Mesenchymal stem cell (in vitro differentiated cells and primary cell): ENCODE measurements at regions not wholly inside any gene's neighbourhood (a gene's known extent, or its start where the extent isn't known, plus 50 kb on each side); places are given as distances from the start of the nearest gene placed in this dataset.

Experiments
- DNase-seq: peaks from one replicate; pipeline ENCODE4 v3.0.0-alpha.2; 2013
- H2AFZ ChIP-seq: one replicate; pipeline ENCODE4 v1.6.1; 2013; ENCODE audit warnings: low read depth, mild to moderate bottlenecking, control low read depth, inconsistent platforms, low read length, moderate library complexity
- H2AK5ac ChIP-seq: 2 replicates; pipeline ENCODE4 v1.6.1; 2013; ENCODE audit warnings: low read length, moderate library complexity, mild to moderate bottlenecking, inconsistent platforms; ENCODE audit not compliant: severe bottlenecking
- H2BK120ac ChIP-seq: one replicate; pipeline ENCODE4 v1.6.1; 2013; ENCODE audit warnings: low read depth, mild to moderate bottlenecking, inconsistent platforms, low read length, moderate library complexity
- H2BK12ac ChIP-seq, 2 experiments: one replicate each; pipeline ENCODE4 v1.6.1; 2013; ENCODE audit warnings: inconsistent platforms in 2 of 2, low read length in 2 of 2, mild to moderate bottlenecking in 2 of 2, moderate library complexity in 2 of 2, control low read depth in 1 of 2
- H2BK15ac ChIP-seq: one replicate; pipeline ENCODE4 v1.6.1; 2013; ENCODE audit warnings: mild to moderate bottlenecking, low read depth, inconsistent platforms; ENCODE audit not compliant: poor library complexity, severe bottlenecking
- H2BK5ac ChIP-seq: 2 replicates; pipeline ENCODE4 v1.6.1; 2013; ENCODE audit warnings: low read depth, mild to moderate bottlenecking, low read length, control low read depth, inconsistent platforms; ENCODE audit not compliant: poor library complexity, severe bottlenecking
- H3K14ac ChIP-seq, 2 experiments: one replicate each; pipeline ENCODE4 v1.6.1; 2013; ENCODE audit warnings: inconsistent platforms in 2 of 2, low read length in 2 of 2, control low read depth in 1 of 2, mild to moderate bottlenecking in 1 of 2, moderate library complexity in 1 of 2
- H3K18ac ChIP-seq, 2 experiments: one replicate each; pipeline ENCODE4 v1.6.1; 2013; ENCODE audit warnings: inconsistent platforms in 2 of 2, low read length in 2 of 2, control low read depth in 1 of 2, low read depth in 1 of 2, mild to moderate bottlenecking in 1 of 2
- H3K23ac ChIP-seq, 2 experiments: one replicate each; pipeline ENCODE4 v1.6.1; 2013; ENCODE audit warnings: inconsistent platforms in 2 of 2, low read length in 2 of 2, mild to moderate bottlenecking in 2 of 2, moderate library complexity in 2 of 2, control low read depth in 1 of 2
- H3K27ac ChIP-seq: 2 replicates; pipeline ENCODE4 v1.5.1; 2013; ENCODE audit warnings: mild to moderate bottlenecking, moderate library complexity, low read length, control low read depth, inconsistent platforms; ENCODE audit not compliant: poor library complexity, severe bottlenecking
- H3K27me3 ChIP-seq, 2 experiments: 2 replicates each; pipeline versions ENCODE4 v1.6.1 to v1.7.0; 2013; ENCODE audit warnings: low read length in 2 of 2, mild to moderate bottlenecking in 2 of 2, moderate library complexity in 2 of 2, control low read depth in 1 of 2, inconsistent platforms in 1 of 2; ENCODE audit not compliant: control insufficient read depth in 1 of 2, insufficient read depth in 1 of 2
- H3K36me3 ChIP-seq, 2 experiments: 2 replicates each; pipeline versions ENCODE4 v1.6.1 to v1.7.0; 2013; ENCODE audit warnings: low read length in 2 of 2, control low read depth in 1 of 2, inconsistent platforms in 1 of 2, low read depth in 1 of 2, mild to moderate bottlenecking in 1 of 2; ENCODE audit not compliant: insufficient read depth in 2 of 2, control insufficient read depth in 1 of 2
- H3K4ac ChIP-seq, 2 experiments: one replicate each; pipeline ENCODE4 v1.6.1; 2013; ENCODE audit warnings: inconsistent platforms in 2 of 2, low read length in 2 of 2, mild to moderate bottlenecking in 2 of 2, moderate library complexity in 2 of 2, control low read depth in 1 of 2, low read depth in 1 of 2
- H3K4me1 ChIP-seq: 2 replicates; pipeline ENCODE4 v1.6.1; 2013; ENCODE audit warnings: low read depth, low read length, control low read depth; ENCODE audit not compliant: control insufficient read depth, insufficient read depth
- H3K4me2 ChIP-seq: 2 replicates; pipeline ENCODE4 v1.6.1; 2013; ENCODE audit warnings: low read length, mild to moderate bottlenecking, inconsistent platforms; ENCODE audit not compliant: poor library complexity, severe bottlenecking
- H3K4me3 ChIP-seq, 2 experiments: 2 replicates each; pipeline versions ENCODE4 v1.5.1 to v1.7.0; 2013; ENCODE audit warnings: low read length in 2 of 2, mild to moderate bottlenecking in 2 of 2, control low read depth in 1 of 2, low read depth in 1 of 2; ENCODE audit not compliant: insufficient read depth in 1 of 2
- H3K79me1 ChIP-seq: replicated peaks from 2 replicates; pipeline ENCODE4 v1.6.1; 2013; ENCODE audit warnings: mild to moderate bottlenecking, control low read depth, low read length, inconsistent platforms; ENCODE audit not compliant: poor library complexity, severe bottlenecking
- H3K9ac ChIP-seq: 2 replicates; pipeline ENCODE4 v1.7.0; 2013; ENCODE audit warnings: mild to moderate bottlenecking, low read length, moderate library complexity
- H3K9me3 ChIP-seq: 2 replicates; pipeline ENCODE4 v1.7.0; 2013; ENCODE audit warnings: mild to moderate bottlenecking, low read length; ENCODE audit not compliant: control insufficient read depth
- H4K8ac ChIP-seq: one replicate; pipeline ENCODE4 v1.6.1; 2013; ENCODE audit warnings: inconsistent platforms, mild to moderate bottlenecking, low read length, moderate library complexity
- H4K91ac ChIP-seq: one replicate; pipeline ENCODE4 v1.6.1; 2013; ENCODE audit warnings: mild to moderate bottlenecking, low read length, inconsistent platforms
- WGBS: methylation state at CpG from one replicate; pipeline ENCODE4 v1.1.7; 2013; ENCODE audit warnings: mixed read lengths; 5-methylcytosine and 5-hydroxymethylcytosine counted together

DNA sequence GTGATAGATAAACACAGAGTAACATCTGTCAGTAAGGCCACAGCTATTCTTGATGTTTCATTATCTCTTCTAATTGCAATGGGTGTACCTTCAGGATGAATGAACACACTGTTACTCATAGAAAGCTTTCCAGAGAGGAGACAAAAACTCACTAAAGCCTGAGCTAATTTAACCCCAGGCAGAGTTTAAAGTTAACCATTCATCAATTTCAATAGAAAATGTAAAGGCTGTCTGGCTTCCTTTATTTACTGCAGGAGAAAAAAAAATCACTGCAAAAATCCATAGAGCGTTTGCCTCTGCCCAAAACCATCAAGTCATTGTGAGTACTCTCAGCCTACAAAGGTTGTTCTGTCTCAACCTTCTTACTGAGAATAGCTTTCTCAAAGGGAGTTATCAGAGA is 376.9 kb downstream of the PPP4R3C start:
- H3K27ac ChIP-seq: no peak overlapping the region
- no peak overlapping the region for H4K91ac ChIP-seq
- no peaks in the 10 kb centered on the region for H3K9me3 ChIP-seq
- no peak overlapping the region for H3K4ac ChIP-seq
- no peak overlapping the region for H2AFZ ChIP-seq
- DNase-seq: no peak
- no peaks in the 10 kb centered on the region for H3K4me1 ChIP-seq
- H3K36me3 ChIP-seq: no peaks in the 10 kb centered on the region
- WGBS: no CpG with 5 or more reads among the region's 1 CpG
- H3K79me1 ChIP-seq: no peaks in the 10 kb centered on the region
- no peak overlapping the region for H3K23ac ChIP-seq
- no peak overlapping the region for H2BK15ac ChIP-seq
- no peak overlapping the region for H2BK120ac ChIP-seq
- no peak overlapping the region for H2BK12ac ChIP-seq
- H2BK5ac ChIP-seq: no peak overlapping the region
- H2AK5ac ChIP-seq: no peak overlapping the region
- no peak overlapping the region for H4K8ac ChIP-seq
- no peak overlapping the region for H3K4me2 ChIP-seq
- H3K14ac ChIP-seq: no peak overlapping the region
- no peak overlapping the region for H3K9ac ChIP-seq
- H3K27me3 ChIP-seq: no peaks in the 10 kb centered on the region
- H3K4me3 ChIP-seq: no peak overlapping the region
- no peak overlapping the region for H3K18ac ChIP-seq

- Histone ChIP-seq H3K4me1 (no peaks in the 10 kb centered on the region), H3K36me3 (no peaks in the 10 kb centered on the region), H3K4me2 (no peak overlapping the region), H3K23ac (no peak overlapping the region), H2BK15ac (no peak overlapping the region), H2BK5ac (no peak overlapping the region), H4K8ac (no peak overlapping the region), H3K14ac (no peak overlapping the region), H3K27me3 (no peaks in the 10 kb centered on the region), H2AFZ (no peak overlapping the region), H2BK12ac (no peak overlapping the region), H2BK120ac (no peak overlapping the region), H3K27ac (no peak overlapping the region), H2AK5ac (no peak overlapping the region), H3K4ac (no peak overlapping the region), H4K91ac (no peak overlapping the region), H3K4me3 (no peak overlapping the region), H3K9me3 (no peaks in the 10 kb centered on the region), H3K9ac (no peak overlapping the region), H3K18ac (no peak overlapping the region), H3K79me1 (no peaks in the 10 kb centered on the region)
- no peak for DNase-seq
- 78% methylated on average over 3 of the region's 4 CpGs for WGBS
Observed at GRCh38 chrX:27085346-27085745, 377.8 kb downstream of the PPP4R3C start.

DNA sequence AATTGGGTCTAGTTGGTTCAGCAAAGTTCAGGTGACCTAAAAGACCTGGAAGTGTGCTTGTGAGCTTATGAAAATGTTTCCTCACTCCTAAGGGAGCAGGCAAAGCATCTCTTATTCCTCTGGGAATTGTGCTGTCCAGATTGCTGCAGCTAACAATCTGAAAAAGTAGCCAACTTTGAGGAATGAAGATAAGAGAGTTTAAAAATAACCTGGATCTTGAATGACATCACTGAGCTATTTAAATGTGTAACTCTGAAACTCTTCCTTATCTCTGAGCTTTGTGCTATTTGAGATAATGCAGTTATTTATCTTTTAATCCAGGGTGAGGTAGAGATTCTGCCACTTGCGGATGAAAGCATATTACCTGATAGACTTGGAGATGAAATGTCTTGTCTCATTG is 384.8 kb downstream of the PPP4R3C start:
- no peak overlapping the region for H2BK12ac ChIP-seq
- H3K4me1 ChIP-seq: no peaks in the 10 kb centered on the region
- no peak overlapping the region for H2AK5ac ChIP-seq
- H3K79me1 ChIP-seq: no peaks in the 10 kb centered on the region
- no peak overlapping the region for H3K4me2 ChIP-seq
- H3K9me3 ChIP-seq: peaks cover 7% of the 10 kb centered on the region
- no peak overlapping the region for H4K91ac ChIP-seq
- no peak overlapping the region for H4K8ac ChIP-seq
- no peaks in the 10 kb centered on the region for H3K36me3 ChIP-seq
- DNase-seq: no peak
- no peaks in the 10 kb centered on the region for H3K27me3 ChIP-seq
- H2BK120ac ChIP-seq: no peak overlapping the region
- no peak overlapping the region for H2AFZ ChIP-seq
- no peak overlapping the region for H3K9ac ChIP-seq
- no peak overlapping the region for H2BK15ac ChIP-seq
- 83% methylated on average over 1 of the region's 1 CpG for WGBS
- H3K23ac ChIP-seq: no peak overlapping the region
- no peak overlapping the region for H3K14ac ChIP-seq
- H3K18ac ChIP-seq: no peak overlapping the region
- no peak overlapping the region for H2BK5ac ChIP-seq
- H3K4ac ChIP-seq: no peak overlapping the region
- no peak overlapping the region for H3K4me3 ChIP-seq
- H3K27ac ChIP-seq: no peak overlapping the region

DNA sequence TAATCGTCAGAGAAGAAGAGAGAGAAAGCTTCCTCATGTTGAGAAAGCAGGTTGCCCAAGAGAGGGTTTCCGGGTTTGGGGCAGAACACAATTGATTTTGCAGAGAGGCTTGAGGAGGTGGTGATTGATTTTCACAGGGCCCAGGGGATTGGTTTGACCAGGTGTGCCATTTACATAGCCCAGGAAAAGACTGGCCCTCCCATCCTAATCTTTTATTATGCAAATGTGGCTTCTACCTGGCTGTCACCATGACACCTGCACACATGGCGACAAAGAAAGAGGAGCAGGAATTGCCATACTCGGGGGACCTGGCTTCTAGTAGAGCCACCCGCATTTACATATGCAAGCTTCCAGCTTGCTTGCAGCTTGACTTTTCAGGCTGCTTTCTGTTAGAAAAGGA is 405.3 kb downstream of the PPP4R3C start:
- Histone ChIP-seq H2BK5ac (no peak overlapping the region), H3K23ac (no peak overlapping the region), H4K8ac (no peak overlapping the region), H2BK12ac (no peak overlapping the region), H2AFZ (no peak overlapping the region), H3K27ac (no peak overlapping the region), H3K79me1 (no peaks in the 10 kb centered on the region), H3K9me3 (no peaks in the 10 kb centered on the region), H3K4me2 (no peak overlapping the region), H3K4me3 (no peak overlapping the region), H3K4me1 (no peaks in the 10 kb centered on the region), H3K9ac (no peak overlapping the region), H3K4ac (no peak overlapping the region), H4K91ac (no peak overlapping the region), H3K36me3 (no peaks in the 10 kb centered on the region), H2BK15ac (no peak overlapping the region), H2AK5ac (no peak overlapping the region), H3K14ac (no peak overlapping the region), H3K27me3 (no peaks in the 10 kb centered on the region), H3K18ac (no peak overlapping the region), H2BK120ac (no peak overlapping the region)
- DNase-seq: no peak
- 39% methylated on average over 4 of the region's 5 CpGs for WGBS
